HCT116 (cell line): ENCODE measurements at regions not wholly inside any gene's neighbourhood (a gene's known extent, or its start where the extent isn't known, plus 50 kb on each side); places are given as distances from the start of the nearest gene placed in this dataset.

ENCODE experiments used
- ATAC-seq: fragments of 200-7000 bp; cut with Tn5 transposase; 2 replicates; pipeline ENCODE4 v1.9.1; 2020; ENCODE audit warnings: mild to moderate bottlenecking, moderate library complexity
- BruUV-seq: library from RNA; stranded (reverse); fragments of 400-500 nt; replicated peaks from 2 replicates; lab custom pipeline; 2021; lab: Mats Ljungman, UMichigan
- CTCF ChIA-PET: fragments of 300-600 bp; sonication (Branson Sonifier 250); formaldehyde crosslinking; loops from one replicate; lab custom pipeline; 2021; ENCODE audit warnings: antibody characterized with exemption; lab: Charles Lee
- POLR2A ChIA-PET: fragments of 300-600, 350-600 bp; sonication (Branson Sonifier 250); formaldehyde crosslinking; loops from one replicate; lab custom pipeline; 2021; ENCODE audit warnings: antibody characterized with exemption; lab: Charles Lee
- RAD21 ChIA-PET, 2 experiments: fragments of 300-600 bp; sonication (Branson Sonifier 250); formaldehyde crosslinking; loops; one replicate each; lab custom pipeline; 2023; ENCODE audit warnings: low total read pairs in 2 of 2; ENCODE audit not compliant: uncharacterized antibody in 2 of 2, unreplicated experiment in 2 of 2, low non-redundant PET in 1 of 2; lab: Charles Lee
- DNase-seq: peaks from one replicate; pipeline ENCODE4 v3.0.0-alpha.2; 2010; ENCODE audit warnings: low read depth, low spot score
- H2AFZ ChIP-seq: fragments of 200-600 bp; shearing (Covaris generic), sonication (generic); 2 replicates; pipeline ENCODE4 v1.6.1; 2017; ENCODE audit warnings: low read depth, mixed run types, mixed read lengths, antibody characterized with exemption, low read length; ENCODE audit not compliant: poor library complexity, severe bottlenecking
- H3K27ac ChIP-seq: 2 replicates; pipeline ENCODE4 v1.5.1; 2012; ENCODE audit warnings: low read depth, low read length
- H3K27me3 ChIP-seq: fragments of 200-600 bp; sonication (generic); 2 replicates; pipeline ENCODE4 v1.6.1; 2016; ENCODE audit warnings: mixed run types, low read length, mixed read lengths; ENCODE audit not compliant: insufficient read depth
- H3K36me3 ChIP-seq, 2 experiments: fragments of 200-500 bp in 1 of 2; fragments of 200-600 bp in 1 of 2; sonication (Bioruptor generic) in 1 of 2; sonication (generic) in 1 of 2; 2 replicates each; pipeline versions ENCODE4 v1.5.1 to v1.6.1; 2014 to 2016; ENCODE audit warnings: low read length in 2 of 2, inconsistent platforms in 1 of 2, mixed read lengths in 1 of 2, mixed run types in 1 of 2; ENCODE audit not compliant: insufficient read depth in 2 of 2, control insufficient read depth in 1 of 2
- H3K4me1 ChIP-seq, 2 experiments: fragments of 200-600 bp in 1 of 2; sonication (generic) in 1 of 2; 2 replicates each; pipeline versions ENCODE4 v1.5.1 to v1.6.1; 2012 to 2017; ENCODE audit warnings: low read length in 2 of 2, inconsistent platforms in 1 of 2, mild to moderate bottlenecking in 1 of 2, mixed read lengths in 1 of 2, mixed run types in 1 of 2, moderate library complexity in 1 of 2; ENCODE audit not compliant: insufficient read depth in 2 of 2, control insufficient read depth in 1 of 2
- H3K4me2 ChIP-seq: fragments of 200-600 bp; sonication (generic); 2 replicates; pipeline ENCODE4 v1.6.1; 2017; ENCODE audit warnings: mixed run types, low read length, mixed read lengths
- H3K4me3 ChIP-seq, 2 experiments: fragments of 200-600 bp in 1 of 2; sonication (generic) in 1 of 2; replicated peaks in 1 of 2; 2 replicates each; pipeline ENCODE4 v1.5.1; 2011 to 2016; ENCODE audit warnings: low read length in 2 of 2, control low read depth in 1 of 2, low read depth in 1 of 2, mild to moderate bottlenecking in 1 of 2, mixed read lengths in 1 of 2, mixed run types in 1 of 2
- H3K79me2 ChIP-seq: fragments of 200-600 bp; sonication (generic); 2 replicates; pipeline ENCODE4 v1.6.1; 2017; ENCODE audit warnings: mild to moderate bottlenecking, mixed run types, low read length, moderate library complexity, mixed read lengths; ENCODE audit not compliant: insufficient read depth
- H3K9ac ChIP-seq: fragments of 200-600 bp; sonication (generic); 2 replicates; pipeline ENCODE4 v1.6.1; 2016; ENCODE audit warnings: low read length, mixed read lengths
- H3K9me2 ChIP-seq: fragments of 200-600 bp; sonication (generic), shearing (Covaris generic); 2 replicates; pipeline ENCODE4 v1.6.1; 2017; ENCODE audit warnings: mixed run types, mild to moderate bottlenecking, moderate library complexity; ENCODE audit not compliant: insufficient read depth
- H3K9me3 ChIP-seq, 2 experiments: fragments of 200-500 bp in 1 of 2; fragments of 200-600 bp in 1 of 2; sonication (Bioruptor generic) in 1 of 2; sonication (generic) in 1 of 2; 2 replicates each; pipeline ENCODE4 v1.6.1; 2014 to 2017; ENCODE audit warnings: low read length in 2 of 2, mixed read lengths in 2 of 2, inconsistent platforms in 1 of 2, low read depth in 1 of 2, mild to moderate bottlenecking in 1 of 2, mixed run types in 1 of 2, moderate library complexity in 1 of 2; ENCODE audit not compliant: control insufficient read depth in 1 of 2, insufficient read depth in 1 of 2
- H4K20me1 ChIP-seq: fragments of 200-600 bp; sonication (generic), shearing (Covaris generic); 2 replicates; pipeline ENCODE4 v1.6.1; 2017; ENCODE audit warnings: mixed run types, mild to moderate bottlenecking, moderate library complexity; ENCODE audit not compliant: insufficient read depth
- CBX3 ChIP-seq: IDR thresholded peaks from 2 replicates; pipeline ENCODE4 v1.6.1; 2012; ENCODE audit warnings: low read depth
- CEBPB ChIP-seq: IDR thresholded peaks from 2 replicates; pipeline ENCODE4 v1.6.1; 2012; ENCODE audit warnings: low read depth
- EGR1 ChIP-seq: IDR thresholded peaks from 2 replicates; pipeline ENCODE4 v1.6.1; 2012; ENCODE audit warnings: low read depth
- ELF1 ChIP-seq: IDR thresholded peaks from 2 replicates; pipeline ENCODE4 v1.6.1; 2012; ENCODE audit warnings: low read depth, borderline replicate concordance
- EZH2 ChIP-seq: fragments of 200-600 bp; sonication (generic); IDR thresholded peaks from 2 replicates; pipeline ENCODE4 v1.6.1; 2017; ENCODE audit warnings: antibody characterized with exemption, mixed run types
- EZH2phosphoT487 ChIP-seq: fragments of 200-600 bp; IDR thresholded peaks from 2 replicates; pipeline ENCODE4 v1.6.1; 2018; ENCODE audit warnings: antibody characterized with exemption, borderline replicate concordance
- FOSL1 ChIP-seq: IDR thresholded peaks from 2 replicates; pipeline ENCODE4 v1.6.1; 2012; ENCODE audit warnings: low read depth
- POLR2AphosphoS5 ChIP-seq: IDR thresholded peaks from 2 replicates; pipeline ENCODE4 v1.6.1; 2011; ENCODE audit warnings: mild to moderate bottlenecking, low read depth, low read length, moderate library complexity
- RAD21 ChIP-seq: IDR thresholded peaks from 2 replicates; pipeline ENCODE4 v1.6.1; 2012; ENCODE audit warnings: low read depth, mild to moderate bottlenecking
- SIN3A ChIP-seq: IDR thresholded peaks from 2 replicates; pipeline ENCODE4 v1.6.1; 2012; ENCODE audit warnings: low read depth
- SP1 ChIP-seq: IDR thresholded peaks from 2 replicates; pipeline ENCODE4 v1.6.1; 2012; ENCODE audit warnings: low read depth
- SRF ChIP-seq: IDR thresholded peaks from 2 replicates; pipeline ENCODE4 v1.6.1; 2012; ENCODE audit warnings: low read depth
- TCF7L2 ChIP-seq: IDR thresholded peaks from 2 replicates; pipeline ENCODE4 v1.7.0; 2011; ENCODE audit warnings: borderline replicate concordance, inconsistent platforms; ENCODE audit not compliant: insufficient read depth, insufficient read length; ENCODE audit errors: extremely low read depth
- YY1 ChIP-seq: IDR thresholded peaks from 2 replicates; pipeline ENCODE4 v1.6.1; 2011; ENCODE audit warnings: low read length, low read depth, moderate library complexity, mild to moderate bottlenecking; ENCODE audit not compliant: insufficient replicate concordance; ENCODE audit errors: extremely low read depth
- ZFX ChIP-seq: fragments of 450-650 bp; IDR thresholded peaks from 2 replicates; pipeline ENCODE4 v1.6.1; 2017
- ZNF274 ChIP-seq: fragments of 200-500 bp; sonication (Bioruptor generic); IDR thresholded peaks from 2 replicates; pipeline ENCODE4 v1.6.1; 2014; ENCODE audit warnings: mild to moderate bottlenecking, low read depth, low read length, inconsistent platforms
- intact Hi-C: fragments of 100-400 bp; cut with micrococcal nuclease; formaldehyde crosslinking; loops from 2 replicates; pipeline ENCODE4 v1.10.0; 2022
- TF ChIP-seq, protein P1 (sequence below): IDR thresholded peaks from 2 replicates; pipeline ENCODE4 v1.6.1; 2012
- TF ChIP-seq, protein P2 (sequence below): IDR thresholded peaks from 2 replicates; pipeline ENCODE4 v1.6.1; 2012
- TF ChIP-seq, protein P3 (sequence below): IDR thresholded peaks from 2 replicates; pipeline ENCODE4 v1.6.1; 2011; ENCODE audit warnings: mild to moderate bottlenecking, low read length, moderate library complexity; ENCODE audit not compliant: insufficient replicate concordance; ENCODE audit errors: extremely low read depth

DNA sequence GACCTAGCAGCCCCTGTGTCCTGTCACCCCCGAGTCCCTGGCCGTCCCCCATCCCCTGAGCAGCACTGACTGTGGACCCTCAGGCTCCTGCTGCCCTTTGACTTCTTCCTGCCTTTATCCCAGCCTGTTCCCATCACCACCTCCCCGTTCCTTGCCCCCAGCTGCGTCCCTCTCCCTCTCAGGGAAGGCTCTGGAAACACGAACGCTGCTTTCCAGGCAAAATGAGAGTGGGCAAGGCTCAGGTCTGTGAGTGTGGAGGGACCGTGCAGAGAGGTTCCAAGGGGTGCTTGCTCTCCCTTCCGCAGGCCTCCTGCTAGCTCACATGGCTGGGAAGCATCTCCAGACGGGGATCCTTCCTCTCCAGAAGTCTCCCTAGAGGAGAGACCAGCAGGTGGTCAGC lies 501.8 kb upstream of the SALL3 start:
- no peak overlapping the region for H3K9ac ChIP-seq
- H3K9me3 ChIP-seq = peaks cover 0 to 30% of the 10 kb centered on the region in 2 experiments; a peak in 1 of 4 replicates
- no peaks in the 10 kb centered on the region for H3K36me3 ChIP-seq
- ChIA-PET RAD21 (no interaction called here), POLR2A (no interaction called here), CTCF (no interaction called here)
- no peak overlapping the region for H3K4me2 ChIP-seq
- intact Hi-C loops = no loop called here
- H3K27me3 ChIP-seq = no peaks in the 10 kb centered on the region
- H3K9me2 ChIP-seq = no peaks in the 10 kb centered on the region
- no peak overlapping the region for H2AFZ ChIP-seq
- DNase-seq = no peak
- TF ChIP-seq RAD21 = no peak
- TF ChIP-seq ELF1 = no peak
- no peak for TF ChIP-seq TCF7L2
- TF ChIP-seq YY1 = no peak
- no peak for TF ChIP-seq ZNF274
- no peak for TF ChIP-seq EZH2phosphoT487
- no peak for TF ChIP-seq SP1
- TF ChIP-seq SRF = no peak
- no peak for TF ChIP-seq ZFX
- TF ChIP-seq EZH2 = no peak
- no peak for TF ChIP-seq SIN3A
- TF ChIP-seq, protein P1, sequence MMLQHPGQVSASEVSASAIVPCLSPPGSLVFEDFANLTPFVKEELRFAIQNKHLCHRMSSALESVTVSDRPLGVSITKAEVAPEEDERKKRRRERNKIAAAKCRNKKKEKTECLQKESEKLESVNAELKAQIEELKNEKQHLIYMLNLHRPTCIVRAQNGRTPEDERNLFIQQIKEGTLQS = no peak
- no TSS peak for BruUV-seq
- no peaks in the 10 kb centered on the region for H4K20me1 ChIP-seq
- H3K4me1 ChIP-seq = no peaks in the 10 kb centered on the region
- no peak overlapping the region for H3K27ac ChIP-seq
- H3K79me2 ChIP-seq = no peaks in the 10 kb centered on the region
- no peak for ATAC-seq
- no peak overlapping the region for H3K4me3 ChIP-seq

DNA sequence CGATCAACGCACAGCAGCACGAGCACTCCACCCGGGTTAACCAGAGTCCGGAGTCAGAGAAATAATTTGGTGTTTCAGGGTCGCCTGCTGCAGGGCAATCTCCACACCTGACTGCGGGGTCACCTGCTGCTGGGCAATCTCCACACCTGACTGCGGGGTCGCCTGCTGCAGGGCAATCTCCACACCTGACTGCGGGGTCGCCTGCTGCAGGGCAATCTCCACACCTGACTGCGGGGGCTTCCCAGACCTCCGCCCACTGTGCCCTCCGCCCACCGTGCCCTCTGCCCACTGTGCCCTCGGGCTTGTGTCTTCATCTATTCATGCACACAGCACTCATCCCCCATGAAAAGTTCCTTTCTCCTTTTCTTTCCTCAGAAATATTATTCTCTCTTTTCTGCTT lies 500.2 kb upstream of the SALL3 start:
- no peak for DNase-seq
- no peak for ATAC-seq
- Histone ChIP-seq H3K79me2 (no peaks in the 10 kb centered on the region), H4K20me1 (no peaks in the 10 kb centered on the region), H3K9me2 (no peaks in the 10 kb centered on the region), H3K36me3 (no peaks in the 10 kb centered on the region), H3K4me2 (no peak overlapping the region), H3K9ac (no peak overlapping the region), H2AFZ (no peak overlapping the region), H3K9me3 (peaks cover 0 to 27% of the 10 kb centered on the region in 2 experiments; a peak in 2 of 4 replicates), H3K4me1 (no peaks in the 10 kb centered on the region), H3K27me3 (no peaks in the 10 kb centered on the region), H3K27ac (no peak overlapping the region), H3K4me3 (no peak overlapping the region)
- ChIA-PET RAD21 (no interaction called here), CTCF (no interaction called here), POLR2A (no interaction called here)
- intact Hi-C loops = no loop called here
- BruUV-seq = no TSS peak
- TF ChIP-seq TCF7L2 (no peak), SIN3A (no peak), YY1 (no peak), ZNF274 (no peak), ELF1 (no peak), CBX3 (no peak), RAD21 (no peak), CEBPB (no peak), POLR2AphosphoS5 (no peak), ZFX (no peak), EZH2phosphoT487 (no peak), EGR1 (no peak), FOSL1 (no peak)
- TF ChIP-seq, protein P2, sequence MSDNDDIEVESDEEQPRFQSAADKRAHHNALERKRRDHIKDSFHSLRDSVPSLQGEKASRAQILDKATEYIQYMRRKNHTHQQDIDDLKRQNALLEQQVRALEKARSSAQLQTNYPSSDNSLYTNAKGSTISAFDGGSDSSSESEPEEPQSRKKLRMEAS = no peak
- TF ChIP-seq, protein P3, sequence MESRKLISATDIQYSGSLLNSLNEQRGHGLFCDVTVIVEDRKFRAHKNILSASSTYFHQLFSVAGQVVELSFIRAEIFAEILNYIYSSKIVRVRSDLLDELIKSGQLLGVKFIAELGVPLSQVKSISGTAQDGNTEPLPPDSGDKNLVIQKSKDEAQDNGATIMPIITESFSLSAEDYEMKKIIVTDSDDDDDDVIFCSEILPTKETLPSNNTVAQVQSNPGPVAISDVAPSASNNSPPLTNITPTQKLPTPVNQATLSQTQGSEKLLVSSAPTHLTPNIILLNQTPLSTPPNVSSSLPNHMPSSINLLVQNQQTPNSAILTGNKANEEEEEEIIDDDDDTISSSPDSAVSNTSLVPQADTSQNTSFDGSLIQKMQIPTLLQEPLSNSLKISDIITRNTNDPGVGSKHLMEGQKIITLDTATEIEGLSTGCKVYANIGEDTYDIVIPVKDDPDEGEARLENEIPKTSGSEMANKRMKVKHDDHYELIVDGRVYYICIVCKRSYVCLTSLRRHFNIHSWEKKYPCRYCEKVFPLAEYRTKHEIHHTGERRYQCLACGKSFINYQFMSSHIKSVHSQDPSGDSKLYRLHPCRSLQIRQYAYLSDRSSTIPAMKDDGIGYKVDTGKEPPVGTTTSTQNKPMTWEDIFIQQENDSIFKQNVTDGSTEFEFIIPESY = no peak
- TF ChIP-seq, protein P1 = no peak
